GM12878 (cell line): ENCODE measurements at regions not wholly inside any gene's neighbourhood (a gene's known extent, or its start where the extent isn't known, plus 50 kb on each side); places are given as distances from the start of the nearest gene placed in this dataset.

Experiments
- ATAC-seq: fragments of 200-7000 bp; cut with Tn5 transposase; 3 replicates; pipeline ENCODE4 v1.9.1; 2020; ENCODE audit warnings: mild to moderate bottlenecking, moderate library complexity
- BruUV-seq: library from RNA; stranded (reverse); fragments of 400-500 nt; replicated peaks from 2 replicates; lab custom pipeline; 2021; lab: Mats Ljungman, UMichigan
- CTCF ChIA-PET: fragments of 300-600 bp; sonication (Branson Sonifier 250); formaldehyde crosslinking; extraction: SDS; loops from one replicate; lab custom pipeline; 2021; ENCODE audit warnings: inconsistent platforms; lab: Yijun Ruan, JAX
- POLR2A ChIA-PET: fragments of 350-600 bp; formaldehyde crosslinking; extraction: SDS; loops from one replicate; lab custom pipeline; 2021; ENCODE audit warnings: inconsistent platforms; lab: Charles Lee
- RAD21 ChIA-PET: fragments of 300-600 bp; sonication (Branson Sonifier 250); formaldehyde crosslinking; loops from one replicate; lab custom pipeline; 2023; ENCODE audit warnings: antibody characterized with exemption; ENCODE audit not compliant: unreplicated experiment; lab: Charles Lee
- SMC1A ChIA-PET: fragments of 300-600 bp; sonication (Branson Sonifier 250); formaldehyde crosslinking; loops from one replicate; lab custom pipeline; 2023; ENCODE audit not compliant: unreplicated experiment, uncharacterized antibody; lab: Charles Lee
- DNase-seq: peaks from one replicate; pipeline ENCODE4 v3.0.0-alpha.2; 2011; ENCODE audit warnings: low read depth, low spot score
- FAIRE-seq: peaks from 3 replicates; lab custom pipeline; 2011; peaks lifted over from hg19 to GRCh38; lab: Jason Lieb, UNC
- H2AFZ ChIP-seq: 2 replicates; pipeline ENCODE4 v1.6.0; 2011; ENCODE audit warnings: low read depth, low read length, control low read depth; ENCODE audit not compliant: control insufficient read depth
- H3K27ac ChIP-seq: 2 replicates; pipeline ENCODE4 v1.5.1; 2011; ENCODE audit warnings: control low read depth; ENCODE audit not compliant: control insufficient read depth, insufficient read depth
- H3K27me3 ChIP-seq, 2 experiments: replicated peaks in 1 of 2; 2 replicates each; pipeline versions ENCODE4 v1.6.0 to v1.6.1; 2011; ENCODE audit warnings: low read length in 1 of 2; ENCODE audit not compliant: control insufficient read depth in 2 of 2, insufficient read depth in 2 of 2
- H3K36me3 ChIP-seq, 2 experiments: 2 replicates each; pipeline ENCODE4 v1.5.1; 2011; ENCODE audit warnings: low read length in 1 of 2; ENCODE audit not compliant: control insufficient read depth in 2 of 2, insufficient read depth in 2 of 2
- H3K4me1 ChIP-seq: 2 replicates; pipeline ENCODE4 v1.6.1; 2011; ENCODE audit warnings: mild to moderate bottlenecking, low read length, moderate library complexity, mixed read lengths; ENCODE audit not compliant: control insufficient read depth, insufficient read depth
- H3K4me2 ChIP-seq: 2 replicates; pipeline ENCODE4 v1.6.0; 2011; ENCODE audit warnings: control low read depth; ENCODE audit not compliant: control insufficient read depth, insufficient read depth
- H3K4me3 ChIP-seq: fragments of 200-600 bp; sonication (generic); 2 replicates; pipeline ENCODE4 v1.5.1; 2016
- H3K79me2 ChIP-seq: 2 replicates; pipeline ENCODE4 v1.6.0; 2011; ENCODE audit warnings: low read length; ENCODE audit not compliant: control insufficient read depth, insufficient read depth
- H3K9ac ChIP-seq: 2 replicates; pipeline ENCODE4 v1.8.0; 2011; ENCODE audit warnings: low read length, control low read depth, mixed read lengths; ENCODE audit not compliant: control insufficient read depth, insufficient read depth
- H3K9me3 ChIP-seq: replicated peaks from 3 replicates; pipeline ENCODE4 v1.5.1; 2011; ENCODE audit warnings: mild to moderate bottlenecking, low read length; ENCODE audit not compliant: control insufficient read depth, insufficient read depth
- H4K20me1 ChIP-seq: 2 replicates; pipeline ENCODE4 v1.6.0; 2011; ENCODE audit not compliant: control insufficient read depth, insufficient read depth
- ATF7 ChIP-seq: fragments of 450-650 bp; IDR thresholded peaks from 2 replicates; pipeline ENCODE4 v1.6.1; 2016; ENCODE audit warnings: low read depth, mild to moderate bottlenecking
- CEBPB ChIP-seq, 2 experiments: fragments of 150-350 bp in 1 of 2; IDR thresholded peaks; 2 replicates each; pipeline ENCODE4 v1.6.1; 2012 to 2014; ENCODE audit warnings: low read depth in 2 of 2, low read length in 2 of 2, borderline replicate concordance in 1 of 2, inconsistent platforms in 1 of 2
- LARP7 ChIP-seq: fragments of 450-650 bp; IDR thresholded peaks from 2 replicates; pipeline ENCODE4 v1.6.1; 2017; ENCODE audit warnings: mild to moderate bottlenecking
- POLR2A ChIP-seq: IDR thresholded peaks from 2 replicates; pipeline ENCODE4 v1.6.1; 2011; ENCODE audit warnings: low read depth, mild to moderate bottlenecking, low read length
- POU2F2 ChIP-seq: IDR thresholded peaks from 3 replicates; pipeline ENCODE4 v1.6.1; 2011; ENCODE audit warnings: low read depth, mild to moderate bottlenecking, low read length, borderline replicate concordance
- RELA ChIP-seq: fragments of 450-650 bp; IDR thresholded peaks from 2 replicates; pipeline ENCODE4 v1.8.0; 2014; ENCODE audit warnings: borderline replicate concordance; ENCODE audit not compliant: partially characterized antibody
- SREBF1 ChIP-seq: IDR thresholded peaks from 2 replicates; pipeline ENCODE4 v1.6.1; 2012; ENCODE audit warnings: mild to moderate bottlenecking, low read length
- TARDBP ChIP-seq: IDR thresholded peaks from 2 replicates; pipeline ENCODE4 v1.6.1; 2016; ENCODE audit warnings: borderline replicate concordance
- TCF12 ChIP-seq: IDR thresholded peaks from 2 replicates; pipeline ENCODE4 v1.6.1; 2011; ENCODE audit warnings: low read depth, mild to moderate bottlenecking, low read length
- ZSCAN29 ChIP-seq: fragments of 450-650 bp; IDR thresholded peaks from 2 replicates; pipeline ENCODE4 v1.6.1; 2017; ENCODE audit warnings: mild to moderate bottlenecking, moderate library complexity
- WGBS: methylation state at CpG from one replicate; pipeline ENCODE4 v1.1.6; 2016; ENCODE audit warnings: low lambda C conversion rate; ENCODE audit not compliant: insufficient replicate concordance, insufficient coverage; ENCODE audit errors: missing lambda C conversion rate; 5-methylcytosine and 5-hydroxymethylcytosine counted together
- in situ Hi-C: fragments of 300-500 bp; cut with MboI; formaldehyde crosslinking; loops from 9 replicates; pipeline ENCODE4 v1.14.3; 2018; ENCODE audit warnings: mixed read lengths
- intact Hi-C: fragments of 100-400 bp; cut with micrococcal nuclease; formaldehyde crosslinking; loops from one replicate; pipeline ENCODE4 v1.14.2; 2022; ENCODE audit not compliant: unreplicated experiment
- TF ChIP-seq, protein P1 (sequence below): fragments of 450-650 bp; formaldehyde crosslinking; IDR thresholded peaks from 2 replicates; pipeline ENCODE4 v1.4.0; 2020; ENCODE audit warnings: mild to moderate bottlenecking, moderate library complexity
- TF ChIP-seq, protein P2 (sequence below): IDR thresholded peaks from 2 replicates; pipeline ENCODE4 v1.6.1; 2011; ENCODE audit warnings: borderline replicate concordance, low read depth, mild to moderate bottlenecking, moderate library complexity, mixed read lengths, low read length; ENCODE audit not compliant: insufficient read depth; ENCODE audit errors: extremely low read length
- TF ChIP-seq, protein P3 (sequence below): fragments of 150-350 bp; IDR thresholded peaks from 2 replicates; pipeline ENCODE4 v1.6.1; 2016; ENCODE audit warnings: low read depth, low read length

DNA sequence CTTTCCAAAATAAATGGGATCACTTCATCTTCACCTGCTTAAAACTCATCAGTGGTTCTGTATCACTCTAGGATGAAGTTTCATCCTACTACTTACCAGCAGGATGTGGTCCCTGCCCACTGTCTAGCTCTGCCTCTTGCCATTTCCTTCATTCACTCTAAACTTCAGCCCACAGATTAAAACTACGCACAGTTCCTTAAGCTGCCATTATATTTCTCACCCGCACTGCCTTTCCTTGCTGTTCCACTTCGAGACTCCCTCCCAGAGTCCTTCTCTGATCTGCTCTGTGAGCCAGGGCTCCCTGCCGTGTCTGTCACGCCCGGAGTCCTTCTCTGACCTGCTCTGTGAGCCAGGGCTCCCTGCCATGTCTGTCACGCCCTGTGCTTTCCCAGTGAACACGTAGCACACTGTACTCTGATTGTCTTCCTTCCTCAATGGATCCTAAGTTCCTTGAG lies 52.0 kb upstream of the NPAS1 start:
- H3K79me2 ChIP-seq, result no peaks in the 10 kb centered on the region
- SMC1A ChIA-PET, result interaction anchor here (0.8 kb wide), 1 partner anchor 54 kb away, joined by 3 read pairs; no protein-coding TSS in a partner anchor
- in situ Hi-C loops, result no loop called here
- RAD21 ChIA-PET, result no interaction called here
- BruUV-seq, result no TSS peak
- ATAC-seq, result no peak
- H2AFZ ChIP-seq, result no peak overlapping the region
- TF ChIP-seq, protein P1, sequence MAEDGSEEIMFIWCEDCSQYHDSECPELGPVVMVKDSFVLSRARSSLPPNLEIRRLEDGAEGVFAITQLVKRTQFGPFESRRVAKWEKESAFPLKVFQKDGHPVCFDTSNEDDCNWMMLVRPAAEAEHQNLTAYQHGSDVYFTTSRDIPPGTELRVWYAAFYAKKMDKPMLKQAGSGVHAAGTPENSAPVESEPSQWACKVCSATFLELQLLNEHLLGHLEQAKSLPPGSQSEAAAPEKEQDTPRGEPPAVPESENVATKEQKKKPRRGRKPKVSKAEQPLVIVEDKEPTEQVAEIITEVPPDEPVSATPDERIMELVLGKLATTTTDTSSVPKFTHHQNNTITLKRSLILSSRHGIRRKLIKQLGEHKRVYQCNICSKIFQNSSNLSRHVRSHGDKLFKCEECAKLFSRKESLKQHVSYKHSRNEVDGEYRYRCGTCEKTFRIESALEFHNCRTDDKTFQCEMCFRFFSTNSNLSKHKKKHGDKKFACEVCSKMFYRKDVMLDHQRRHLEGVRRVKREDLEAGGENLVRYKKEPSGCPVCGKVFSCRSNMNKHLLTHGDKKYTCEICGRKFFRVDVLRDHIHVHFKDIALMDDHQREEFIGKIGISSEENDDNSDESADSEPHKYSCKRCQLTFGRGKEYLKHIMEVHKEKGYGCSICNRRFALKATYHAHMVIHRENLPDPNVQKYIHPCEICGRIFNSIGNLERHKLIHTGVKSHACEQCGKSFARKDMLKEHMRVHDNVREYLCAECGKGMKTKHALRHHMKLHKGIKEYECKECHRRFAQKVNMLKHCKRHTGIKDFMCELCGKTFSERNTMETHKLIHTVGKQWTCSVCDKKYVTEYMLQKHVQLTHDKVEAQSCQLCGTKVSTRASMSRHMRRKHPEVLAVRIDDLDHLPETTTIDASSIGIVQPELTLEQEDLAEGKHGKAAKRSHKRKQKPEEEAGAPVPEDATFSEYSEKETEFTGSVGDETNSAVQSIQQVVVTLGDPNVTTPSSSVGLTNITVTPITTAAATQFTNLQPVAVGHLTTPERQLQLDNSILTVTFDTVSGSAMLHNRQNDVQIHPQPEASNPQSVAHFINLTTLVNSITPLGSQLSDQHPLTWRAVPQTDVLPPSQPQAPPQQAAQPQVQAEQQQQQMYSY, result no peak
- TF ChIP-seq CEBPB (IDR thresholded peaks at IDR 0.05; ENCODE audit: borderline replicate concordance in 1 of 2, low read depth in 2 of 2, low read length in 2 of 2) (no peak), TARDBP (no peak), POLR2A (no peak), ATF7 (no peak), ZSCAN29 (no peak), POU2F2 (no peak), RELA (no peak), LARP7 (no peak), TCF12 (no peak), SREBF1 (no peak)
- TF ChIP-seq, protein P2, sequence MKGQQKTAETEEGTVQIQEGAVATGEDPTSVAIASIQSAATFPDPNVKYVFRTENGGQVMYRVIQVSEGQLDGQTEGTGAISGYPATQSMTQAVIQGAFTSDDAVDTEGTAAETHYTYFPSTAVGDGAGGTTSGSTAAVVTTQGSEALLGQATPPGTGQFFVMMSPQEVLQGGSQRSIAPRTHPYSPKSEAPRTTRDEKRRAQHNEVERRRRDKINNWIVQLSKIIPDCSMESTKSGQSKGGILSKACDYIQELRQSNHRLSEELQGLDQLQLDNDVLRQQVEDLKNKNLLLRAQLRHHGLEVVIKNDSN, result no peak
- TF ChIP-seq, protein P3, sequence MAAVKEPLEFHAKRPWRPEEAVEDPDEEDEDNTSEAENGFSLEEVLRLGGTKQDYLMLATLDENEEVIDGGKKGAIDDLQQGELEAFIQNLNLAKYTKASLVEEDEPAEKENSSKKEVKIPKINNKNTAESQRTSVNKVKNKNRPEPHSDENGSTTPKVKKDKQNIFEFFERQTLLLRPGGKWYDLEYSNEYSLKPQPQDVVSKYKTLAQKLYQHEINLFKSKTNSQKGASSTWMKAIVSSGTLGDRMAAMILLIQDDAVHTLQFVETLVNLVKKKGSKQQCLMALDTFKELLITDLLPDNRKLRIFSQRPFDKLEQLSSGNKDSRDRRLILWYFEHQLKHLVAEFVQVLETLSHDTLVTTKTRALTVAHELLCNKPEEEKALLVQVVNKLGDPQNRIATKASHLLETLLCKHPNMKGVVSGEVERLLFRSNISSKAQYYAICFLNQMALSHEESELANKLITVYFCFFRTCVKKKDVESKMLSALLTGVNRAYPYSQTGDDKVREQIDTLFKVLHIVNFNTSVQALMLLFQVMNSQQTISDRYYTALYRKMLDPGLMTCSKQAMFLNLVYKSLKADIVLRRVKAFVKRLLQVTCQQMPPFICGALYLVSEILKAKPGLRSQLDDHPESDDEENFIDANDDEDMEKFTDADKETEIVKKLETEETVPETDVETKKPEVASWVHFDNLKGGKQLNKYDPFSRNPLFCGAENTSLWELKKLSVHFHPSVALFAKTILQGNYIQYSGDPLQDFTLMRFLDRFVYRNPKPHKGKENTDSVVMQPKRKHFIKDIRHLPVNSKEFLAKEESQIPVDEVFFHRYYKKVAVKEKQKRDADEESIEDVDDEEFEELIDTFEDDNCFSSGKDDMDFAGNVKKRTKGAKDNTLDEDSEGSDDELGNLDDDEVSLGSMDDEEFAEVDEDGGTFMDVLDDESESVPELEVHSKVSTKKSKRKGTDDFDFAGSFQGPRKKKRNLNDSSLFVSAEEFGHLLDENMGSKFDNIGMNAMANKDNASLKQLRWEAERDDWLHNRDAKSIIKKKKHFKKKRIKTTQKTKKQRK, result no peak
- TF ChIP-seq, all 136 proteins: peak for 0
- no peak for FAIRE-seq
- H4K20me1 ChIP-seq, result no peaks in the 10 kb centered on the region
- H3K27me3 ChIP-seq, result no peaks in the 10 kb centered on the region
- no peak overlapping the region for H3K27ac ChIP-seq
- H3K9me3 ChIP-seq, result no peaks in the 10 kb centered on the region
- DNase-seq, result no peak
- H3K9ac ChIP-seq, result no peak overlapping the region
- CTCF ChIA-PET, result interaction anchor here (0.7 kb wide), 1 partner anchor 45 kb away, joined by 3 read pairs; no protein-coding TSS in a partner anchor
- H3K4me3 ChIP-seq, result no peak overlapping the region
- H3K4me2 ChIP-seq, result no peak overlapping the region
- H3K4me1 ChIP-seq, result no peaks in the 10 kb centered on the region
- 72% methylated on average over 8 of the region's 8 CpGs for WGBS
- intact Hi-C loops, result no loop called here
- peaks cover 2% of the 10 kb centered on the region in 2 experiments for H3K36me3 ChIP-seq
- POLR2A ChIA-PET, result no interaction called here
